ENCODE measurements at regions not wholly inside any gene's neighbourhood (a gene's known extent, or its start where the extent isn't known, plus 50 kb on each side); places are given as distances from the start of the nearest gene placed in this dataset.

- TF ChIP-seq PBX3 (IDR thresholded peaks at IDR 0.05): no peak
Measured at GRCh38 chr2:12376025-12376424, 340.7 kb upstream of the TRIB2 start (continued).

- no peak for ATAC-seq
- FAIRE-seq: no peak
- Histone ChIP-seq H3K4me1 (no peaks in the 10 kb centered on the region), H3K4me2 (no peak overlapping the region), H3K4me3 (no peak overlapping the region), H3K9me3 (no peaks in the 10 kb centered on the region), H3K27ac (no peak overlapping the region)
- no peak for TF ChIP-seq ZFP36 (IDR thresholded peaks at IDR 0.05; ENCODE audit: borderline replicate concordance, partially characterized antibody)
- no peak for TF ChIP-seq ESRRA (IDR thresholded peaks at IDR 0.05; ENCODE audit: borderline replicate concordance, low read length)
- no peak for TF ChIP-seq RFX5 (IDR thresholded peaks at IDR 0.05)
- TF ChIP-seq CBX2 (IDR thresholded peaks at IDR 0.05; ENCODE audit: borderline replicate concordance, low read depth): no peak
- no peak for TF ChIP-seq POLR2A (IDR thresholded peaks at IDR 0.05; ENCODE audit: low read length)
- TF ChIP-seq CTCF (IDR thresholded peaks at IDR 0.05): no peak
- no peak for TF ChIP-seq RAD21 (conservative IDR thresholded peaks at IDR 0.05 in 1 of 2, IDR thresholded peaks at IDR 0.05 in 1 of 2)
- TF ChIP-seq NR3C1 (IDR thresholded peaks at IDR 0.05): no peak
- no peak for TF ChIP-seq ATOH8 (CRISPR knock-in tag; IDR thresholded peaks at IDR 0.05; ENCODE audit: low read depth)
- POLR2A ChIA-PET: no interaction called here
- CTCF ChIA-PET: interaction anchor here (1.6 kb wide), 1 partner anchor 12 kb away, joined by 5 read pairs; no protein-coding TSS in a partner anchor
- WGBS (ENCODE audit: missing lambda C conversion rate): 0% methylated on average over 1 of the region's 1 CpG
- no peak for DNase-seq (ENCODE audit: low read depth in 1 of 2, low spot score in 1 of 2)
Measured at GRCh38 chr2:12379143-12379542, 337.6 kb upstream of the TRIB2 start.

GRCh38 chr2:12381543-12382325 is 335.0 kb upstream of the TRIB2 start:
- H3K4me3 ChIP-seq: no peak overlapping the region
- H3K27ac ChIP-seq: no peak overlapping the region
- ChIA-PET POLR2A (no interaction called here), CTCF (interaction anchor here (1.0 kb wide), 1 partner anchor 250 kb away, joined by 3 read pairs; no protein-coding TSS in a partner anchor)
- TF ChIP-seq RFX5 (IDR thresholded peaks at IDR 0.05): no peak
- no peak for TF ChIP-seq E2F6 (IDR thresholded peaks at IDR 0.05; ENCODE audit: borderline replicate concordance, low read depth)
- no peak for TF ChIP-seq NFE2L2 (conservative IDR thresholded peaks at IDR 0.05; ENCODE audit: low read length)
- no peak for TF ChIP-seq CHD4 (IDR thresholded peaks at IDR 0.05; ENCODE audit: borderline replicate concordance)
- no peak for TF ChIP-seq HEYL (CRISPR knock-in tag; IDR thresholded peaks at IDR 0.05)
- no peak for TF ChIP-seq TFCP2L1 (CRISPR knock-in tag; IDR thresholded peaks at IDR 0.05)
- no peak for TF ChIP-seq POLR2AphosphoS2 (conservative IDR thresholded peaks at IDR 0.05; ENCODE audit: low read length)
- no peak for TF ChIP-seq BCL3 (IDR thresholded peaks at IDR 0.05)
- TF ChIP-seq CBX2 (IDR thresholded peaks at IDR 0.05; ENCODE audit: borderline replicate concordance, low read depth): no peak
- TF ChIP-seq SREBF2 (IDR thresholded peaks at IDR 0.05): no peak
- no peak for TF ChIP-seq PBX3 (IDR thresholded peaks at IDR 0.05)
- TF ChIP-seq HES2 (IDR thresholded peaks at IDR 0.05): no peak
- no peak for TF ChIP-seq RARB (CRISPR knock-in tag; IDR thresholded peaks at IDR 0.05)
- TF ChIP-seq CHD2 (IDR thresholded peaks at IDR 0.05; ENCODE audit: low read length, partially characterized antibody): no peak
- no peak for TF ChIP-seq ELK1 (IDR thresholded peaks at IDR 0.05; ENCODE audit: low read depth, low read length)
- H3K4me1 ChIP-seq: no peaks in the 10 kb centered on the region
- FAIRE-seq (no peak), DNase-seq (ENCODE audit: low read depth in 1 of 2, low spot score in 1 of 2) (no peak), ATAC-seq (no peak)
- whole genome bisulfite sequencing (ENCODE audit: missing lambda C conversion rate): 0% methylated on average over 2 of the region's 2 CpGs
- H3K9me3 ChIP-seq: no peaks in the 10 kb centered on the region
- H3K4me2 ChIP-seq: no peak overlapping the region

Measured in A549 (cell line).